ENCODE measurements at regions not wholly inside any gene's neighbourhood (a gene's known extent, or its start where the extent isn't known, plus 50 kb on each side); places are given as distances from the start of the nearest gene placed in this dataset.
"Not testable (repeated sequence)": the region's sequence is repeated elsewhere in the genome, so short reads cannot be mapped to it uniquely, and the experiment has no call there.

GRCh38 chr6:21282360-21282759 is 311.2 kb upstream of the SOX4 start:
- H3K27me3 ChIP-seq; H3K4me1 ChIP-seq; H3K9me3 ChIP-seq; intact Hi-C loops (cut with DNase I; ENCODE audit: low total_unique reads); H3K36me3 ChIP-seq; DNase-seq (ENCODE audit: low spot score in 2 of 2); H3K4me3 ChIP-seq; H3K27ac ChIP-seq: not testable (repeated sequence)

DNA sequence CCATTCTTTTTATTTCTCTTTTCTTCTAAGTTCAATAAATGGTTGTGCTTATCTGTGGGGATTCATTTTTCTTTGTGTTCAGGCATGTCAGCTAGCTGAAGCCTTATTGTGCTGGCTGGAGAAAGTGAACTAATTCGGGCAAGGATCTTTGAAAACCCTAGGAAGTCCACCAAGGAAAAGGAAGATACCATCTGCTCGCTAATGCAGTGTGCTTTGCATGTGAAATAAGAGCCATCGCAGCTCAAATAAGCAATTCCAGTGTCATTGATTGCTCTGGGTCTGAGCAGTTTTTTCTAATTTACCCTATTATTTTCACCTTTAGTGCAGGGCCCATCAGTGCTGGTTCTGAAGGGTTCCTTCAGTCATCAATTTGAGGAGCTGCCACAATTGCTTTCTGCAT is 309.4 kb upstream of the SOX4 start:
- TF ChIP-seq POLR2A (IDR thresholded peaks at IDR 0.05) (no peak), CTCF (IDR thresholded peaks at IDR 0.05) (no peak), POLR2AphosphoS5 (IDR thresholded peaks at IDR 0.05) (no peak)
- intact Hi-C loops (cut with DNase I; ENCODE audit: low total_unique reads) = no loop called here

DNA sequence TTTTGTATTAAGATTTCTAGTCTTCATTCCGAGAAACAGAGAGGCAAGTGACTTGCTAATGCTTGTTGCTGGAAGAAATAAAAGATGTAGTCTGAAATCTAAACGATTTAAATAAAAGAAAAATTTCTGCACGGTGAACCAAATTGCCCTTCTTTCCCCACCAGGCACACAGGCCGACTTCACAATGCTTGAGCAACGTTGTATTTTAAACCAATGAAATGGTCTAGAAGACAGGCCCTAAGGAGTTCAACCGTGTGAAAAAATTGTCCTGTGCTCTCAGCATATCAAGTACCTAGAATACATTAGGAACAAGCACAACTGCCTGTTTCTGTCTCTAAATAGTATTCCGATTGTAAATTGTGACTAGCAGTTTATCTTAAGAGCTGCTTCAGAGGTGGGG is 308.8 kb upstream of the SOX4 start:
- no peak for TF ChIP-seq POLR2AphosphoS5 (IDR thresholded peaks at IDR 0.05)
- TF ChIP-seq POLR2A (IDR thresholded peaks at IDR 0.05) = no peak
- TF ChIP-seq CTCF (IDR thresholded peaks at IDR 0.05) = no peak
- no peaks in the 10 kb centered on the region for H3K9me3 ChIP-seq
- H3K4me3 ChIP-seq = no peak overlapping the region
- H3K27ac ChIP-seq = no peak overlapping the region
- H3K4me1 ChIP-seq = no peaks in the 10 kb centered on the region
- no peaks in the 10 kb centered on the region for H3K27me3 ChIP-seq
- intact Hi-C loops (cut with DNase I; ENCODE audit: low total_unique reads) = no loop called here
- no peak for DNase-seq (ENCODE audit: low spot score in 2 of 2)
- no peaks in the 10 kb centered on the region for H3K36me3 ChIP-seq

More for the DNA sequence above, 309.4 kb upstream of the SOX4 start:
- Histone ChIP-seq H3K9me3 (no peaks in the 10 kb centered on the region), H3K27me3 (no peaks in the 10 kb centered on the region), H3K4me1 (no peaks in the 10 kb centered on the region), H3K4me3 (no peak overlapping the region), H3K27ac (no peak overlapping the region), H3K36me3 (no peaks in the 10 kb centered on the region)
- DNase-seq (ENCODE audit: low spot score in 2 of 2) = no peak

- Histone ChIP-seq H3K4me1 (no peaks in the 10 kb centered on the region), H3K9me3 (no peaks in the 10 kb centered on the region), H3K4me3 (no peak overlapping the region), H3K36me3 (no peaks in the 10 kb centered on the region), H3K27ac (no peak overlapping the region), H3K27me3 (no peaks in the 10 kb centered on the region)
- intact Hi-C loops (cut with DNase I; ENCODE audit: low total_unique reads) = no loop called here
- DNase-seq (ENCODE audit: low spot score in 2 of 2) = no peak
- TF ChIP-seq CTCF (IDR thresholded peaks at IDR 0.05) = no peak
- no peak for TF ChIP-seq POLR2A (IDR thresholded peaks at IDR 0.05)
- TF ChIP-seq POLR2AphosphoS5 (IDR thresholded peaks at IDR 0.05) = no peak
Observed at GRCh38 chr6:21294144-21294543, 299.4 kb upstream of the SOX4 start.

GRCh38 chr6:21295506-21296240 is 297.9 kb upstream of the SOX4 start:
- H3K9me3 ChIP-seq = no peaks in the 10 kb centered on the region
- H3K27me3 ChIP-seq = no peaks in the 10 kb centered on the region
- no peak for DNase-seq (ENCODE audit: low spot score in 2 of 2)
- intact Hi-C loops (cut with DNase I; ENCODE audit: low total_unique reads) = no loop called here
- no peak overlapping the region for H3K27ac ChIP-seq
- no peaks in the 10 kb centered on the region for H3K4me1 ChIP-seq
- no peak overlapping the region for H3K4me3 ChIP-seq
- no peaks in the 10 kb centered on the region for H3K36me3 ChIP-seq
- no peak for TF ChIP-seq CTCF (IDR thresholded peaks at IDR 0.05)
- no peak for TF ChIP-seq POLR2AphosphoS5 (IDR thresholded peaks at IDR 0.05)
- TF ChIP-seq POLR2A (IDR thresholded peaks at IDR 0.05) = no peak
